H1 (cell line): ENCODE measurements at regions not wholly inside any gene's neighbourhood (a gene's known extent, or its start where the extent isn't known, plus 50 kb on each side); places are given as distances from the start of the nearest gene placed in this dataset.

Source experiments
- CTCF ChIP-seq, 3 experiments: IDR thresholded peaks; 1 replicate in 2 of 3; 2 replicates in 1 of 3; pipeline versions ENCODE4 v1.5.1 to v1.6.1; 2011; ENCODE audit warnings: low read length in 3 of 3, mild to moderate bottlenecking in 3 of 3, inconsistent platforms in 2 of 3, low read depth in 1 of 3, moderate library complexity in 1 of 3; ENCODE audit not compliant: insufficient read depth in 1 of 3; ENCODE audit errors: control extremely low read depth in 1 of 3
- EGR1 ChIP-seq: IDR thresholded peaks from 2 replicates; pipeline ENCODE4 v1.6.1; 2011; ENCODE audit warnings: low read depth, low read length, borderline replicate concordance
- EZH2 ChIP-seq: fragments of 200-600 bp; sonication (generic); IDR thresholded peaks from 2 replicates; pipeline ENCODE4 v1.7.1; 2012; ENCODE audit warnings: low read depth, mild to moderate bottlenecking, moderate library complexity, low read length, inconsistent platforms; ENCODE audit not compliant: severe bottlenecking
- GABPA ChIP-seq: IDR thresholded peaks from 2 replicates; pipeline ENCODE4 v1.6.1; 2011; ENCODE audit warnings: mild to moderate bottlenecking, low read length, moderate library complexity, borderline replicate concordance; ENCODE audit not compliant: insufficient read depth
- POLR2A ChIP-seq, 2 experiments: IDR thresholded peaks; 1 replicate in 1 of 2; 2 replicates in 1 of 2; pipeline ENCODE4 v1.6.1; 2011; ENCODE audit warnings: low read depth in 2 of 2, low read length in 2 of 2, mild to moderate bottlenecking in 2 of 2; ENCODE audit errors: control extremely low read depth in 1 of 2
- RXRA ChIP-seq: IDR thresholded peaks from 2 replicates; pipeline ENCODE4 v1.6.1; 2011; ENCODE audit warnings: low read depth, mild to moderate bottlenecking, low read length, moderate library complexity; ENCODE audit not compliant: insufficient read depth
- TAF1 ChIP-seq: IDR thresholded peaks from 2 replicates; pipeline ENCODE4 v1.6.1; 2011; ENCODE audit warnings: mild to moderate bottlenecking, low read depth, low read length

DNA sequence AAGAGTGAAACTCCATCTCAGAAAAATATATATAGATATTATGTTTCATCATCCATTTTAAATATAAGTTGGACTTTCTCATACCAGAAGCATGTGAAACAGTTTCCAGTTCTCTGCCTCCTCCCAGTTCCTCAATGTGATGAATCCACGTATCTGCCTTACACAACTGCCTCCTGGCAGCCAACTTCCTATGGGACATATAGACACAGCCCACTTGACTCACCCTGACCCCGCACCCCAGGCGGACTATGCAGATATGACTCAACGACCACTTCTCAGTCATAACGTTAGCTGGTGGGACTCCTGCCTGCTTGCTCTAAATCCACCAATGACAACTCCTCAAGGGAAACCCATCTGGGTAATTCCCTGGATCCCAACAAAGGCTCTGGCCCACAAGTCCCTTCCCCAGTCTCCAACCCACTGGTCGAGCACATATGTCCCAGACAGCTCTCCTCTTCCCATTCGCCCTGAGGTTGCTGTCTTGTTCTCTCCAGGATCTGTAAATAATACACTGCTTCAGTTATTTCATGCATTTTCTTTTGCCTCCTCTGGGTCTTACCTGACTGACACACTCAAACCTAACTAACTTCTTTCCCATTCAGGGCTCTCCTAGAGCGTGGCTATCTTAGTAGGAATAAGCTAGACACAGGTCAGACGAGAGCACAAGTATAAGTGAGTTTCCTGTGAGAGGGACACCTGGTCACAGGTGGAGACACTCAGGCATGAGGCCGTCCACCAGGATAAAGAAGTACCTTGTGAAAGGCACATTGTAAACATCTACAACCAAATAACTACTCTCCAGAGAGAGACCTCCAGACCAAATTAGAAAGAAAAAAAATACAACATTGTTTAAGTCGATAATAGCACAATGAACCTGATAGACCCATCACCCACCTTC is 548.5 kb downstream of the CD83 start:
- TF ChIP-seq GABPA (no peak), CTCF (IDR thresholded peaks at IDR 0.05; ENCODE audit: control extremely low read depth in 1 of 3, insufficient read depth in 1 of 3, low read depth in 1 of 3, low read length in 3 of 3) (no peak), EZH2 (no peak), EGR1 (no peak), POLR2A (IDR thresholded peaks at IDR 0.05; ENCODE audit: control extremely low read depth in 1 of 2, low read depth in 2 of 2, low read length in 2 of 2) (no peak), RXRA (no peak), TAF1 (no peak)
